GM12878 (cell line): ENCODE measurements at regions not wholly inside any gene's neighbourhood (a gene's known extent, or its start where the extent isn't known, plus 50 kb on each side); places are given as distances from the start of the nearest gene placed in this dataset.

Source experiments
- CEBPB ChIP-seq, 2 experiments: fragments of 150-350 bp in 1 of 2; IDR thresholded peaks; 2 replicates each; pipeline ENCODE4 v1.6.1; 2012 to 2014; ENCODE audit warnings: low read depth in 2 of 2, low read length in 2 of 2, borderline replicate concordance in 1 of 2, inconsistent platforms in 1 of 2
- EZH2 ChIP-seq: IDR thresholded peaks from 2 replicates; pipeline ENCODE4 v1.6.1; 2012; ENCODE audit warnings: low read depth, mild to moderate bottlenecking, control low read depth, inconsistent platforms, low read length, borderline replicate concordance; ENCODE audit not compliant: control insufficient read depth
- GABPA ChIP-seq: IDR thresholded peaks from 2 replicates; pipeline ENCODE4 v1.6.1; 2014; ENCODE audit warnings: antibody characterized with exemption, low read depth, mild to moderate bottlenecking, inconsistent platforms
- NR2F1 ChIP-seq: fragments of 450-650 bp; conservative IDR thresholded peaks from 2 replicates; pipeline ENCODE4 v1.6.1; 2017; ENCODE audit warnings: mild to moderate bottlenecking
- SIX5 ChIP-seq: IDR thresholded peaks from 2 replicates; pipeline ENCODE4 v1.6.1; 2011; ENCODE audit warnings: mild to moderate bottlenecking, low read depth, low read length, moderate library complexity; ENCODE audit not compliant: severe bottlenecking
- ZNF24 ChIP-seq: fragments of 450-650 bp; IDR thresholded peaks from 2 replicates; pipeline ENCODE4 v1.6.1; 2017; ENCODE audit warnings: antibody characterized with exemption, mild to moderate bottlenecking
- TF ChIP-seq, protein P1 (sequence below), 3 experiments: IDR thresholded peaks in 2 of 3; conservative IDR thresholded peaks in 1 of 3; 2 replicates each; pipeline ENCODE4 v1.5.1; 2011; ENCODE audit warnings: low read depth in 3 of 3, low read length in 3 of 3, mild to moderate bottlenecking in 3 of 3, control low read depth in 2 of 3, moderate library complexity in 2 of 3, inconsistent platforms in 1 of 3, mixed read lengths in 1 of 3; ENCODE audit not compliant: control insufficient read depth in 2 of 3, insufficient read depth in 1 of 3; ENCODE audit errors: extremely low read depth in 1 of 3
- TF ChIP-seq, protein P2 (sequence below): IDR thresholded peaks from 2 replicates; pipeline ENCODE4 v1.6.1; 2011; ENCODE audit warnings: low read depth, mild to moderate bottlenecking, low read length, moderate library complexity, borderline replicate concordance; ENCODE audit errors: extremely low read depth

DNA sequence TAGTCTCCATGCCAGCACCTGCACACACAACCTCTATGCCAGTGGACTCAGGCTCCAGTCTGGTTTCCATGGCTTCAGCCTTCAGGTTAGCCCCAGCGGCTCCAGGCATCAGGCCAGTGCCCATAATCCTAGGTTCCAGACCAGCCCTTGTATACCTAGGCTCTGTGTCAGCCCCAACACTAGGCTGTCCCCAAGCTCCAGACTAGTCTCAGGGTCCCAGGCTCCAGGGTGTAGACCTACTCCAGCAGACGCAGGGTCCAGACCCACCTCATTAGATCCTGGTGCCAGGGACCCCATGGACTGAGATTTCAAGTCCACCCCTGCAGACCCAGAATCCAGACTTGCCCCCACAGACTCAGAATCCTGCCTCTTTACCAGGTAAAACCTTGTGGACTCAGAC, 275.9 kb downstream of the SLC16A7 start:
- TF ChIP-seq GABPA: no peak
- TF ChIP-seq SIX5: no peak
- TF ChIP-seq EZH2: no peak
- TF ChIP-seq, protein P1, sequence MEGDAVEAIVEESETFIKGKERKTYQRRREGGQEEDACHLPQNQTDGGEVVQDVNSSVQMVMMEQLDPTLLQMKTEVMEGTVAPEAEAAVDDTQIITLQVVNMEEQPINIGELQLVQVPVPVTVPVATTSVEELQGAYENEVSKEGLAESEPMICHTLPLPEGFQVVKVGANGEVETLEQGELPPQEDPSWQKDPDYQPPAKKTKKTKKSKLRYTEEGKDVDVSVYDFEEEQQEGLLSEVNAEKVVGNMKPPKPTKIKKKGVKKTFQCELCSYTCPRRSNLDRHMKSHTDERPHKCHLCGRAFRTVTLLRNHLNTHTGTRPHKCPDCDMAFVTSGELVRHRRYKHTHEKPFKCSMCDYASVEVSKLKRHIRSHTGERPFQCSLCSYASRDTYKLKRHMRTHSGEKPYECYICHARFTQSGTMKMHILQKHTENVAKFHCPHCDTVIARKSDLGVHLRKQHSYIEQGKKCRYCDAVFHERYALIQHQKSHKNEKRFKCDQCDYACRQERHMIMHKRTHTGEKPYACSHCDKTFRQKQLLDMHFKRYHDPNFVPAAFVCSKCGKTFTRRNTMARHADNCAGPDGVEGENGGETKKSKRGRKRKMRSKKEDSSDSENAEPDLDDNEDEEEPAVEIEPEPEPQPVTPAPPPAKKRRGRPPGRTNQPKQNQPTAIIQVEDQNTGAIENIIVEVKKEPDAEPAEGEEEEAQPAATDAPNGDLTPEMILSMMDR (IDR thresholded peaks at IDR 0.05 in 2 of 3, conservative IDR thresholded peaks at IDR 0.05 in 1 of 3; ENCODE audit: control insufficient read depth in 2 of 3, extremely low read depth in 1 of 3, insufficient read depth in 1 of 3, low read depth in 3 of 3, low read length in 3 of 3): no peak
- TF ChIP-seq ZNF24: no peak
- TF ChIP-seq CEBPB (IDR thresholded peaks at IDR 0.05; ENCODE audit: borderline replicate concordance in 1 of 2, low read depth in 2 of 2, low read length in 2 of 2): no peak
- TF ChIP-seq, protein P2, sequence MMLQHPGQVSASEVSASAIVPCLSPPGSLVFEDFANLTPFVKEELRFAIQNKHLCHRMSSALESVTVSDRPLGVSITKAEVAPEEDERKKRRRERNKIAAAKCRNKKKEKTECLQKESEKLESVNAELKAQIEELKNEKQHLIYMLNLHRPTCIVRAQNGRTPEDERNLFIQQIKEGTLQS: no peak
- TF ChIP-seq NR2F1: no peak
